ENCODE measurements at regions not wholly inside any gene's neighbourhood (a gene's known extent, or its start where the extent isn't known, plus 50 kb on each side); places are given as distances from the start of the nearest gene placed in this dataset.

DNA sequence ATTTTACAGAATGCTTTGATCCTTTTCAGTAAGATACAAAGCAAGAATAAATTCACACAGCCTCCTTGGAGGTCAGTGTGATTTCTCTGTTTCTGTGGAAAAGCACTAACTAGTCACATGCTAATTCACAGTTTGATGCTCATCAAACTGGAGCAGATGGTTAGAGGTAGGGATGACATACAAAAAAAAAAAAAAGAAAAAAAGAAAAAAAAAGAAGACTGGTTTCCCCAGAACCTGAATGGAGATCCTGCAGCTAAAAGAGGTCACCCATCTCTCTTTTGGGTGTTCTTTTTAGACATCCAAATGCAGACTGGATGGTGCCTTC lies 123.7 kb upstream of the ANKRD55 start:
- TF ChIP-seq, protein P1, sequence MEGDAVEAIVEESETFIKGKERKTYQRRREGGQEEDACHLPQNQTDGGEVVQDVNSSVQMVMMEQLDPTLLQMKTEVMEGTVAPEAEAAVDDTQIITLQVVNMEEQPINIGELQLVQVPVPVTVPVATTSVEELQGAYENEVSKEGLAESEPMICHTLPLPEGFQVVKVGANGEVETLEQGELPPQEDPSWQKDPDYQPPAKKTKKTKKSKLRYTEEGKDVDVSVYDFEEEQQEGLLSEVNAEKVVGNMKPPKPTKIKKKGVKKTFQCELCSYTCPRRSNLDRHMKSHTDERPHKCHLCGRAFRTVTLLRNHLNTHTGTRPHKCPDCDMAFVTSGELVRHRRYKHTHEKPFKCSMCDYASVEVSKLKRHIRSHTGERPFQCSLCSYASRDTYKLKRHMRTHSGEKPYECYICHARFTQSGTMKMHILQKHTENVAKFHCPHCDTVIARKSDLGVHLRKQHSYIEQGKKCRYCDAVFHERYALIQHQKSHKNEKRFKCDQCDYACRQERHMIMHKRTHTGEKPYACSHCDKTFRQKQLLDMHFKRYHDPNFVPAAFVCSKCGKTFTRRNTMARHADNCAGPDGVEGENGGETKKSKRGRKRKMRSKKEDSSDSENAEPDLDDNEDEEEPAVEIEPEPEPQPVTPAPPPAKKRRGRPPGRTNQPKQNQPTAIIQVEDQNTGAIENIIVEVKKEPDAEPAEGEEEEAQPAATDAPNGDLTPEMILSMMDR (IDR thresholded peaks at IDR 0.05): no peak
- TF ChIP-seq YY1 (IDR thresholded peaks at IDR 0.05; ENCODE audit: low read depth) (no peak), GATA2 (CRISPR knock-in tag; IDR thresholded peaks at IDR 0.05) (no peak), NFIC (IDR thresholded peaks at IDR 0.05; ENCODE audit: borderline replicate concordance) (no peak), RAD21 (IDR thresholded peaks at IDR 0.05; ENCODE audit: low read length) (no peak)
- TF ChIP-seq, protein P2, sequence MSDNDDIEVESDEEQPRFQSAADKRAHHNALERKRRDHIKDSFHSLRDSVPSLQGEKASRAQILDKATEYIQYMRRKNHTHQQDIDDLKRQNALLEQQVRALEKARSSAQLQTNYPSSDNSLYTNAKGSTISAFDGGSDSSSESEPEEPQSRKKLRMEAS (IDR thresholded peaks at IDR 0.05; ENCODE audit: low read depth): no peak
- TF ChIP-seq, protein P3, sequence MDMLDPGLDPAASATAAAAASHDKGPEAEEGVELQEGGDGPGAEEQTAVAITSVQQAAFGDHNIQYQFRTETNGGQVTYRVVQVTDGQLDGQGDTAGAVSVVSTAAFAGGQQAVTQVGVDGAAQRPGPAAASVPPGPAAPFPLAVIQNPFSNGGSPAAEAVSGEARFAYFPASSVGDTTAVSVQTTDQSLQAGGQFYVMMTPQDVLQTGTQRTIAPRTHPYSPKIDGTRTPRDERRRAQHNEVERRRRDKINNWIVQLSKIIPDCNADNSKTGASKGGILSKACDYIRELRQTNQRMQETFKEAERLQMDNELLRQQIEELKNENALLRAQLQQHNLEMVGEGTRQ (IDR thresholded peaks at IDR 0.05; ENCODE audit: borderline replicate concordance, low read depth, low read length): no peak
- TF ChIP-seq, protein P4, sequence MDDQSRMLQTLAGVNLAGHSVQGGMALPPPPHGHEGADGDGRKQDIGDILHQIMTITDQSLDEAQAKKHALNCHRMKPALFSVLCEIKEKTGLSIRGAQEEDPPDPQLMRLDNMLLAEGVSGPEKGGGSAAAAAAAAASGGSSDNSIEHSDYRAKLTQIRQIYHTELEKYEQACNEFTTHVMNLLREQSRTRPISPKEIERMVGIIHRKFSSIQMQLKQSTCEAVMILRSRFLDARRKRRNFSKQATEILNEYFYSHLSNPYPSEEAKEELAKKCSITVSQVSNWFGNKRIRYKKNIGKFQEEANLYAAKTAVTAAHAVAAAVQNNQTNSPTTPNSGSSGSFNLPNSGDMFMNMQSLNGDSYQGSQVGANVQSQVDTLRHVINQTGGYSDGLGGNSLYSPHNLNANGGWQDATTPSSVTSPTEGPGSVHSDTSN (IDR thresholded peaks at IDR 0.05): no peak
